ENCODE measurements at regions not wholly inside any gene's neighbourhood (a gene's known extent, or its start where the extent isn't known, plus 50 kb on each side); places are given as distances from the start of the nearest gene placed in this dataset.

DNA sequence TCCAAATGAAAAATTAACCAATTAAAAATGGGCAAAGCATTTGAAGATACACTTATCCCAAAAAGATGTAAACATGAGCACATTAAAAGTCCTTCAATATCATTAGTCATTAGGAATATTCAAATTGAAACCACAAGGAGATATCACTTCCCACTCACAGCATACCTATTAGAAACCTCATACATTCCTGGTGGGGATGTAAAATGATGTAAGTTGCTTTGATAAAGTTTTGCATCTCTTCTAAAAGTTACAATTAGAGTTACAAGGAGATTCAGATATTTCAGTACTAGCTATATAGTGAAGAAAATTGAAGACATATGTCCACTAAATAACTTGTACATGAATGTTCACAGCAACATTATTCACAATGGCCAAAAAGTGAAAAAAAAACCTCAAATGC is 1109.3 kb upstream of the LCORL start:
- TF ChIP-seq, protein P1, sequence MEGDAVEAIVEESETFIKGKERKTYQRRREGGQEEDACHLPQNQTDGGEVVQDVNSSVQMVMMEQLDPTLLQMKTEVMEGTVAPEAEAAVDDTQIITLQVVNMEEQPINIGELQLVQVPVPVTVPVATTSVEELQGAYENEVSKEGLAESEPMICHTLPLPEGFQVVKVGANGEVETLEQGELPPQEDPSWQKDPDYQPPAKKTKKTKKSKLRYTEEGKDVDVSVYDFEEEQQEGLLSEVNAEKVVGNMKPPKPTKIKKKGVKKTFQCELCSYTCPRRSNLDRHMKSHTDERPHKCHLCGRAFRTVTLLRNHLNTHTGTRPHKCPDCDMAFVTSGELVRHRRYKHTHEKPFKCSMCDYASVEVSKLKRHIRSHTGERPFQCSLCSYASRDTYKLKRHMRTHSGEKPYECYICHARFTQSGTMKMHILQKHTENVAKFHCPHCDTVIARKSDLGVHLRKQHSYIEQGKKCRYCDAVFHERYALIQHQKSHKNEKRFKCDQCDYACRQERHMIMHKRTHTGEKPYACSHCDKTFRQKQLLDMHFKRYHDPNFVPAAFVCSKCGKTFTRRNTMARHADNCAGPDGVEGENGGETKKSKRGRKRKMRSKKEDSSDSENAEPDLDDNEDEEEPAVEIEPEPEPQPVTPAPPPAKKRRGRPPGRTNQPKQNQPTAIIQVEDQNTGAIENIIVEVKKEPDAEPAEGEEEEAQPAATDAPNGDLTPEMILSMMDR (conservative IDR thresholded peaks at IDR 0.05 in 1 of 2, IDR thresholded peaks at IDR 0.05 in 1 of 2; ENCODE audit: extremely low read depth in 1 of 2, insufficient read depth in 1 of 2, low read depth in 1 of 2, low read length in 2 of 2) = no peak
- TF ChIP-seq EZH2 (IDR thresholded peaks at IDR 0.05; ENCODE audit: borderline replicate concordance, low read length) = no peak
